HUES48 (cell line): ENCODE measurements at regions not wholly inside any gene's neighbourhood (a gene's known extent, or its start where the extent isn't known, plus 50 kb on each side); places are given as distances from the start of the nearest gene placed in this dataset.
"Not testable (repeated sequence)": the region's sequence is repeated elsewhere in the genome, so short reads cannot be mapped to it uniquely, and the experiment has no call there.

Experiments used
- H3K27ac ChIP-seq: one replicate; pipeline ENCODE4 v1.7.0; 2013; ENCODE audit warnings: low read depth, low read length, inconsistent platforms
- H3K27me3 ChIP-seq: 2 replicates; pipeline ENCODE4 v1.6.1; 2013; ENCODE audit warnings: mild to moderate bottlenecking, low read length; ENCODE audit not compliant: control insufficient read depth, insufficient read depth
- H3K36me3 ChIP-seq: 2 replicates; pipeline ENCODE4 v1.6.1; 2013; ENCODE audit warnings: low read length; ENCODE audit not compliant: control insufficient read depth, insufficient read depth
- H3K4me1 ChIP-seq: 2 replicates; pipeline ENCODE4 v1.6.1; 2013; ENCODE audit warnings: mild to moderate bottlenecking, low read length; ENCODE audit not compliant: control insufficient read depth, insufficient read depth
- H3K4me3 ChIP-seq: 2 replicates; pipeline ENCODE4 v1.5.1; 2013; ENCODE audit warnings: mild to moderate bottlenecking, low read depth, low read length
- H3K9ac ChIP-seq: 2 replicates; pipeline ENCODE4 v1.6.1; 2013; ENCODE audit warnings: mild to moderate bottlenecking, low read depth, low read length, moderate library complexity
- H3K9me3 ChIP-seq: 2 replicates; pipeline ENCODE4 v1.6.1; 2013; ENCODE audit warnings: low read length; ENCODE audit not compliant: control insufficient read depth, insufficient read depth

DNA sequence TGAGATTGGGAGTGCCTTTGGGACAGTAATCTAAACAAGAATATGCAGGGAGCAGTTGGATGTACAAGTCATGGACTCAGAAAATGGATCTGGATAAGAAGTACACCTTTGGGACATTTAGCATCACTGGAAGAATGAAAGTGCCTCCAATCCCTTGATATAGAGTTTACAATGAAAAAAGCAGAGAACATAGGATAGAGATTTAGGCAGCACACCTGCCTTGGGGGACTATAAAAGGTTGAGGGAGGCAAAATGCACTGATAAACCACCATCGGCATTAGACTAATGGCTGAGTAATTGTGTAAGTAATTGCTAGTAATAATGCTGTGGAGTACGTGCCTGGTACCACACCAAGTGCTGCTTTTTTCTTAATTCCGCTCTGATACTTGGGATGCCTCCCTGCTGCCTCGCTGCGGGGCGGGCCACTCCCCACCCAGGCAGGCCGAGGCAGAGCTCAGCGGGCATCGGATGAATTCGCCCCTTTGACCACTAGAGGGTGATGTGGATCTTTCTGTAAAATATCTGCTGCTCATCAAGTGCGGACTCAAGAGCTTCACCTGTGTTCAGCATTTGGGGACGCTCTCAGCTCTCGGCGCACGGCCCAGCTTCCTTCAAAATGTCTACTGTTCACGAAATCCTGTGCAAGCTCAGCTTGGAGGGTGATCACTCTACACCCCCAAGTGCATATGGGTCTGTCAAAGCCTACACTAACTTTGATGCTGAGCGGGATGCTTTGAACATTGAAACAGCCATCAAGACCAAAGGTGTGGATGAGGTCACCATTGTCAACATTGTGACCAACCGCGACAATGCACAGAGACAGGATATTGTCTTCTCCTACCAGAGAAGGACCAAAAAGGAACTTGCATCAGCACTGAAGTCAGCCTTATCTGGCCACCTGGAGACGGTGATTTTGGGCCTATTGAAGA lies 99.9 kb downstream of the ANKRD18B start:
- Histone ChIP-seq H3K27me3 (no peaks in the 10 kb centered on the region), H3K4me1 (0 out of 2 replicates have a peak, but pooled peaks cover 7% of the 10 kb centered on the region), H3K9ac (no peak overlapping the region), H3K27ac (no peak overlapping the region), H3K36me3 (no peaks in the 10 kb centered on the region), H3K9me3 (no peaks in the 10 kb centered on the region), H3K4me3 (no peak overlapping the region)

GRCh38 chr9:33628318-33628717 lies 104.3 kb downstream of the ANKRD18B start:
- not testable (repeated sequence) for H3K27ac ChIP-seq, H3K4me3 ChIP-seq, H3K9ac ChIP-seq, H3K27me3 ChIP-seq, H3K9me3 ChIP-seq, H3K4me1 ChIP-seq, H3K36me3 ChIP-seq

DNA sequence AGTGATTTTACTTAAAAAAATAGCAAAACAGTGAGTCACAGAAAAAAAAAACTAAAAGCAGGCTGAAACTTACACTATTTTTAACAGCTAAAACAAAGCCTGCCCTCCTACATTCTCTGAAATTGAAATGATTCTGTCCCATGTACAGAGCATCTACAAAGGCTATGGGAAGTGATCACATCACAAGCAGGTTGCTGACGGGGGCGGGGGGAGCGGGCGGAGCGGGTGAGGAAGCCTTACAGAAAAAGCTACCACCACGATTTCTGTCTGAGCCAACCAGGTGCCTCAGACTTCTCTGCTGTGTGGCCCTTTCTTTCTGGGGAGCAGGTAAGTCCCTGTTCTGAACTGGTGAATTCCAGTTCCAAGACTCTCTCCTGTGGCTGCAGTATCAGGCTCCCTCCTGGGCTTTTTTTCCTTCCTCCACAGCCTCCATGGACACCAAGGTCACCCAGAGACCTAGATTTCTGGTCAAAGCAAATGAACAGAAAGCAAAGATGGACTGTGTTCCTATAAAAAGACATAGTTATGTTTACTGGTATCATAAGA lies 104.9 kb downstream of the ANKRD18B start:
- Histone ChIP-seq H3K27ac (no peak overlapping the region), H3K4me3 (no peak overlapping the region), H3K27me3 (no peaks in the 10 kb centered on the region; the same call in 1 of the 2 replicates), H3K9ac (no peak overlapping the region), H3K4me1 (no peaks in the 10 kb centered on the region), H3K9me3 (no peaks in the 10 kb centered on the region), H3K36me3 (no peaks in the 10 kb centered on the region)

GRCh38 chr9:33633636-33634035 lies 109.6 kb downstream of the ANKRD18B start:
- H3K36me3 ChIP-seq, result no peaks in the 10 kb centered on the region
- no peak overlapping the region for H3K4me3 ChIP-seq
- H3K9ac ChIP-seq, result no peak overlapping the region
- no peaks in the 10 kb centered on the region for H3K9me3 ChIP-seq
- H3K27ac ChIP-seq, result no peak overlapping the region
- H3K27me3 ChIP-seq, result no peaks in the 10 kb centered on the region; the same call in 1 of the 2 replicates
- peaks cover 4% of the 10 kb centered on the region; the same call in 1 of the 2 replicates for H3K4me1 ChIP-seq

- Histone ChIP-seq H3K27ac (no peak overlapping the region), H3K36me3 (no peaks in the 10 kb centered on the region), H3K4me3 (no peak overlapping the region), H3K9me3 (no peaks in the 10 kb centered on the region), H3K27me3 (no peaks in the 10 kb centered on the region; the same call in 1 of the 2 replicates), H3K4me1 (peaks cover 4% of the 10 kb centered on the region; the same call in 1 of the 2 replicates), H3K9ac (no peak overlapping the region)
Measured at GRCh38 chr9:33637881-33638280, 113.8 kb downstream of the ANKRD18B start.

- no peak overlapping the region for H3K4me3 ChIP-seq
- H3K4me1 ChIP-seq, result peaks cover 4% of the 10 kb centered on the region; the same call in 1 of the 2 replicates
- H3K27me3 ChIP-seq, result no peaks in the 10 kb centered on the region; the same call in 1 of the 2 replicates
- H3K9ac ChIP-seq, result no peak overlapping the region
- H3K9me3 ChIP-seq, result no peaks in the 10 kb centered on the region
- no peaks in the 10 kb centered on the region for H3K36me3 ChIP-seq
- H3K27ac ChIP-seq, result no peak overlapping the region
Measured at GRCh38 chr9:33638391-33638915, 114.4 kb downstream of the ANKRD18B start.

- no peaks in the 10 kb centered on the region for H3K9me3 ChIP-seq
- no peaks in the 10 kb centered on the region for H3K4me1 ChIP-seq
- no peaks in the 10 kb centered on the region for H3K27me3 ChIP-seq
- no peak overlapping the region for H3K27ac ChIP-seq
- no peaks in the 10 kb centered on the region for H3K36me3 ChIP-seq
- H3K9ac ChIP-seq, result no peak overlapping the region
- no peak overlapping the region for H3K4me3 ChIP-seq
Measured at GRCh38 chr9:33645706-33646105, 121.7 kb downstream of the ANKRD18B start.

DNA sequence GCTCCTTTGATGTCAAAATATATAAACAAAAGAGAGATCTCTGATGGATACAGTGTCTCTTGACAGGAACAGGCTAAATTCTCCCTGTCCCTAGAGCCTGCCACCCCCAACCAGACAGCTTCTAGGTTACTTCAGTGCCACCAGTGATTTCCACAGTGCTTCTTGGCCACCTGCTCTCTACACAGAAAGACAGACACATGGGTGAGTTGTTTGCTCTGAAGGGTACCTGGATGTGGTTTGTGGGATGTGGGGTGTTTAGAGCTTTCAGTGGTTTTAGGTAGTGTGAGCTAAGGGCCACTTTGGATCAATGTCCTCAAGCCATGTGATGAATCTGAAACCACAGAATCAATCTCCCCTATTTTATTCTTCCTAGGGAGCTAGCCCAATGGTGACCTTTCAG lies 125.4 kb downstream of the ANKRD18B start:
- H3K36me3 ChIP-seq, result no peaks in the 10 kb centered on the region
- H3K4me3 ChIP-seq, result no peak overlapping the region
- no peaks in the 10 kb centered on the region for H3K27me3 ChIP-seq
- H3K27ac ChIP-seq, result no peak overlapping the region
- no peak overlapping the region for H3K9ac ChIP-seq
- no peaks in the 10 kb centered on the region for H3K9me3 ChIP-seq
- no peaks in the 10 kb centered on the region for H3K4me1 ChIP-seq

DNA sequence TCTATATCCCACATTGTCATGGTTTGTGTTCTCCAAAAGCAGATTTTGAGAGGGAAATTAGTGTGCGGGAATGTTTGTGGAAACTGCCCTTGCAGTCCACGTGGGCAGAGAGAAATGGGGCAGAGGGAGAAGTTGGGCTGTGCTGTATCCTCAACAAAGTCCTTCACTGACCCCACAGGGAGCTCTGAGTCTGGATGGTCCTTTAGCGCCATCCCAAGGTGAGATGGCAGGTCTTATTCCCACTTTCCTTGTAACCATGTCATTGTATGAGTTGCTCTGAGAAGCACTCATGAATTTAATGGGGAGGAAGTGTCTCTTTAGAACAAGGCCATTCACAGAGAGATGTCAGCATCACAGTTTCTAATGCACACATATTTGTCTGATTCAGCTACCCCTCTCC lies 127.1 kb downstream of the ANKRD18B start:
- no peak overlapping the region for H3K4me3 ChIP-seq
- no peak overlapping the region for H3K27ac ChIP-seq
- H3K9ac ChIP-seq, result no peak overlapping the region
- no peaks in the 10 kb centered on the region for H3K27me3 ChIP-seq
- H3K36me3 ChIP-seq, result no peaks in the 10 kb centered on the region
- no peaks in the 10 kb centered on the region for H3K9me3 ChIP-seq
- H3K4me1 ChIP-seq, result no peaks in the 10 kb centered on the region

DNA sequence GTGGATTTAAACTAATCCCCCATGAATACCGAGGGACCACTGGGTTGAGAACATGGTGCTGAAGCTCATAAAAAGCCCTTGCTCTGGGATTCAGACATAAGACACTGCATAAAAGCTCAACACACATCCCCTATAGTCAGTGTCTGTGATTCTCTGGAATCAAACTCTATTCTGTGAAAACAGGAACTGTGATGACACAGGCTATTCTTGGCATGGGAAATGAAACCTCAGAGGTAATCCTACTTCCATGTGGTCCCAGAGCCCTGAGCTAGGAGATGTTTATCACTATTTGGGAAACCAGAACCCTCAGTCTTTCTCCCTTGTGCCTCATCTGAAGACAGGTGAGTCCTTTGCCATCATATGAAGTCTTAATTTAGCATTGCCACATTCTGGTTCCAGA lies 135.4 kb upstream of the PRSS3 start:
- Histone ChIP-seq H3K27me3 (no peaks in the 10 kb centered on the region), H3K9ac (no peak overlapping the region), H3K4me3 (no peak overlapping the region), H3K9me3 (no peaks in the 10 kb centered on the region), H3K36me3 (no peaks in the 10 kb centered on the region), H3K4me1 (no peaks in the 10 kb centered on the region), H3K27ac (no peak overlapping the region)

DNA sequence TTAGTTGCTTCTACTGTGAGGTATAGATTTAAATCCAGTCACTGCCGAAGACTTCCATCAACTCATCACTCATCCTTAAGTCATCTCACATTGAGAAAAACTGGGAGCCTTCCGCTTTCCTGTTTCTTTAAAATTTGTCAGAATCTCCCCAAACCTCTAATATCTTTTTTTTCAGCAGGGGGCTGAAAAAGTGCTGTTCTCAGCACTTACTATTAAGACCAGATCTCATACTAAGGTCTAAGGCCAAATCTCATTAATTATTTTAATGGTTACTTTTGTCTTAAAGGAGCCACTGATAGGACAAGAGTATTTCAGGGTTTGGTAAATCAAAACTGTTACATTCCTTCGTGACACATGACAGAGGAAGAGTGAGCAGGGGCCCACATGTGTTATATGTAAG lies 134.6 kb upstream of the PRSS3 start:
- no peaks in the 10 kb centered on the region for H3K9me3 ChIP-seq
- no peaks in the 10 kb centered on the region for H3K4me1 ChIP-seq
- no peak overlapping the region for H3K27ac ChIP-seq
- H3K27me3 ChIP-seq, result no peaks in the 10 kb centered on the region
- H3K4me3 ChIP-seq, result no peak overlapping the region
- H3K9ac ChIP-seq, result no peak overlapping the region
- no peaks in the 10 kb centered on the region for H3K36me3 ChIP-seq
